GM06990 (cell line): ENCODE measurements at regions not wholly inside any gene's neighbourhood (a gene's known extent, or its start where the extent isn't known, plus 50 kb on each side); places are given as distances from the start of the nearest gene placed in this dataset.

Source experiments
- DNase-seq: peaks from one replicate; pipeline ENCODE4 v3.0.0-alpha.2; 2011; ENCODE audit not compliant: insufficient read length; ENCODE audit errors: extremely low read depth
- H3K27me3 ChIP-seq: replicated peaks from 2 replicates; pipeline ENCODE4 v1.6.0; 2011; ENCODE audit warnings: low read length; ENCODE audit not compliant: control insufficient read depth, insufficient read depth
- H3K36me3 ChIP-seq: 2 replicates; pipeline ENCODE4 v1.5.1; 2011; ENCODE audit warnings: low read length; ENCODE audit not compliant: control insufficient read depth, insufficient read depth
- H3K4me3 ChIP-seq: replicated peaks from 2 replicates; pipeline ENCODE4 v1.5.1; 2011; ENCODE audit warnings: low read depth, mild to moderate bottlenecking, control low read depth, low read length
- CTCF ChIP-seq: IDR thresholded peaks from 2 replicates; pipeline ENCODE4 v1.5.1; 2011; ENCODE audit warnings: low read length, control low read depth, mild to moderate bottlenecking, inconsistent platforms; ENCODE audit not compliant: insufficient read depth, poor library complexity, severe bottlenecking

GRCh38 chr7:153130052-153130451 is 370.5 kb downstream of the ACTR3B start:
- Histone ChIP-seq H3K4me3 (no peak overlapping the region), H3K36me3 (no peaks in the 10 kb centered on the region), H3K27me3 (no peaks in the 10 kb centered on the region)
- no peak for TF ChIP-seq CTCF
- DNase-seq = no peak

DNA sequence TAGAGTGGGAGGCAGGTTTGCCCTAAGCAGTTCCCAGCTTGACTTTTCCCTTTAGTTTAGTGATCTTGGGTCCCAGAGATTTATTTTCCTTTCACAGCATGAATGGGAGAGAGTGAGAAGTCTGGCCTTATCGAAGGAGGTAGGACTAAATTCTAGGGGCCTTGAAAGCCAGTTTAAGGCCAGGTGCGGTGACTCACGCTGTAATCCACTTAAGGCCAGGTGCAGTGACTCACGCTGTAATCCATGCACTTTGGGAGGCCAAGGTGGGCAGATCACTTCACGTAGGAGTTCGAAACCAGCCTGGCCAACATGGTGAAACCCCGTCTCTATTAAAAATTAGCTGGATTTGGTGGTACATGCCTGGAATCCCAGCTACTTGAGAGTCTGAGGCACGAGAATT is 392.2 kb downstream of the ACTR3B start:
- H3K36me3 ChIP-seq = no peaks in the 10 kb centered on the region
- TF ChIP-seq CTCF = no peak
- H3K4me3 ChIP-seq = no peak overlapping the region
- no peaks in the 10 kb centered on the region for H3K27me3 ChIP-seq
- DNase-seq = no peak

DNA sequence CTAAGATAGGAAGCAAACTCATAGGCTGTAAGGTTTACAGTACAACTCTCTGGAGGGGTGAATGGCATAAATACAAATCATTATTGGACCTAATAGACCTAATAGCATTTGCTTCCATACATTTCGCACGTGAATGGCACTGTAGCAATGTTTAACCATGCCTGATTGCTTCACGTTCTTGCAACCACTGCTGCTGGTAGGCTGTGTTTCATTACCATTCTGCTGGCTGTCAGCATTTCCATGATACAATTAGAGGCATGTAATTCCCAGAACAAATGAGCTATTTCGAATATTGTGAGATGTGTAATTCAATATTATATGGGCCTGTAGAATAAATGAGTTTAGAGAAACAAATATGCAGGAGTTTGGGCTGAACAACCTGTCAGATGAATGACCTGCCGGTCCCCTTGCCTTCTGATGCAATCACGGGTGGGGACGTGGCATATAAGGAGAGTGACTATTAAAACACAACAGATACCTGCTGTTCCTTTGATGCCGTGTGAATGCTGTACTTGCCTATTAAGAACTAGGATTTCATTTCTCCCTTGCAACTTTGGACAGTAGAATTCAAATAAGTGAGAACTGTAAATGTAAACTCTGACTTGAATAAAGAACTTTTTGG is 393.4 kb downstream of the ACTR3B start:
- Histone ChIP-seq H3K27me3 (no peaks in the 10 kb centered on the region), H3K36me3 (no peaks in the 10 kb centered on the region), H3K4me3 (no peak overlapping the region)
- DNase-seq = no peak
- no peak for TF ChIP-seq CTCF

DNA sequence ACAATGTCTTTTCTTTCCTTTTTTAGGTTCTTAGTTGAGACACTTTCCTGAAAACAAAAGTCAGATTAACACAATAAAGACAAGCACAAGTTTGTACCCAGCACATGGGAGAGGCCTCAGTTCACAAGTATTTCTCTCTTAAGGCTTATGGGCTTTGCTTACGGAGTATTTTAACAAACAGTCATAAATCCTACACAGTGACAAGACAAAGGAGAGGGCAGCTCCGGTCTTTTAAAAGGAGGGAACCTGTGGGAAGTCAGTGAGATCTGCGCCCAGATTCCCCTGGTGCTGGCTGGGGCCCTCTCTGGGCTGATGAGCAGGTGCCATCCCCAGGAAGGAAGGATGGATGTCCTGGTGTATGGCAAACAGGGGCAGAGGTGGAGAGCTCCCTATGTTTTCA is 398.6 kb downstream of the ACTR3B start:
- Histone ChIP-seq H3K27me3 (no peaks in the 10 kb centered on the region), H3K4me3 (no peak overlapping the region), H3K36me3 (no peaks in the 10 kb centered on the region)
- no peak for TF ChIP-seq CTCF
- no peak for DNase-seq

DNA sequence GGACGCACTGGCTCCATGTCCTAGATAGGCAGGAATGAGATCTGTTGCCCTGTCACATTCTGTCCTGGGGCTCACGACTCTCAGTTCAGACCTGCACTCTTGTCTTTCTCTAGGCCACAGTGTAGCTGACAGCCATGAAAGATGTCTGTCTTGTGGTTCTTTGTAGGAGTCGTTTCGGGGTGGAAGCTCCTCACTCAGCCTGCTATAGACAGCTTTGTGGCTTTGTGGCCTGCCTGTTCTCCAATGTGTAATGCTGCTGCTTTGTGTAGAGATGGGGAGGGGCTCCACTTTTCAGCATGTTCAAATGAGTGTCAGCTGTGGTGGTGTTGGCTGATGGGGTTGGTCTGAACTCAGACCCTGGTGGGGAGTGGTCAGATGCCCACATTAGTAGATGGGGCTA is 410.7 kb downstream of the ACTR3B start:
- no peak for DNase-seq
- Histone ChIP-seq H3K4me3 (no peak overlapping the region), H3K36me3 (no peaks in the 10 kb centered on the region), H3K27me3 (no peaks in the 10 kb centered on the region)
- TF ChIP-seq CTCF = no peak

GRCh38 chr7:153185936-153186335 is 426.4 kb downstream of the ACTR3B start:
- TF ChIP-seq CTCF = no peak
- no peaks in the 10 kb centered on the region for H3K27me3 ChIP-seq

More at GRCh38 chr7:153185936-153186335, 426.4 kb downstream of the ACTR3B start:
- H3K36me3 ChIP-seq = no peaks in the 10 kb centered on the region
- H3K4me3 ChIP-seq = no peak overlapping the region
- no peak for DNase-seq
